Smooth muscle cell (in vitro differentiated cells): ENCODE measurements at regions not wholly inside any gene's neighbourhood (a gene's known extent, or its start where the extent isn't known, plus 50 kb on each side); places are given as distances from the start of the nearest gene placed in this dataset.
"Not testable (repeated sequence)": the region's sequence is repeated elsewhere in the genome, so short reads cannot be mapped to it uniquely, and the experiment has no call there.

Experiments used
- DNase-seq: peaks from one replicate; lab custom pipeline; 2025; ENCODE audit not compliant: unreplicated experiment; lab: John Stamatoyannopoulos, UW
- H2AFZ ChIP-seq: fragments of 200-600 bp; sonication (generic); 2 replicates; pipeline ENCODE4 v1.6.0; 2016; ENCODE audit warnings: antibody characterized with exemption, low read depth, mild to moderate bottlenecking
- H3F3A ChIP-seq: fragments of 200-600 bp; sonication (generic); 2 replicates; pipeline ENCODE4 v1.6.0; 2017; ENCODE audit warnings: antibody characterized with exemption, low read depth
- H3K27ac ChIP-seq: fragments of 200-600 bp; sonication (generic); 2 replicates; pipeline ENCODE4 v1.5.1; 2016; ENCODE audit warnings: low read depth, mild to moderate bottlenecking
- H3K27me3 ChIP-seq: fragments of 200-600 bp; sonication (generic); 2 replicates; pipeline ENCODE4 v1.6.1; 2016; ENCODE audit warnings: low read depth, mild to moderate bottlenecking
- H3K36me3 ChIP-seq: fragments of 200-600 bp; sonication (generic); 2 replicates; pipeline ENCODE4 v1.5.1; 2016; ENCODE audit warnings: low read depth
- H3K4me1 ChIP-seq: fragments of 200-600 bp; sonication (generic); 2 replicates; pipeline ENCODE4 v1.5.1; 2016; ENCODE audit warnings: low read depth
- H3K4me2 ChIP-seq: fragments of 200-600 bp; sonication (generic); 2 replicates; pipeline ENCODE4 v1.6.0; 2016; ENCODE audit warnings: mild to moderate bottlenecking
- H3K4me3 ChIP-seq: fragments of 200-600 bp; sonication (generic); 2 replicates; pipeline ENCODE4 v1.5.1; 2016; ENCODE audit warnings: mild to moderate bottlenecking
- H3K79me2 ChIP-seq: fragments of 200-600 bp; sonication (generic); 2 replicates; pipeline ENCODE4 v1.6.0; 2016; ENCODE audit warnings: low read depth, mild to moderate bottlenecking
- H3K9ac ChIP-seq: fragments of 200-600 bp; sonication (generic); 2 replicates; pipeline ENCODE4 v1.6.0; 2016; ENCODE audit warnings: low read depth
- H3K9me3 ChIP-seq: fragments of 200-600 bp; sonication (generic); replicated peaks from 2 replicates; pipeline ENCODE4 v1.5.1; 2016; ENCODE audit warnings: low read depth
- H4K20me1 ChIP-seq: fragments of 200-600 bp; sonication (generic); 2 replicates; pipeline ENCODE4 v1.6.0; 2016; ENCODE audit warnings: low read depth
- WGBS: methylation state at CpG from one replicate; pipeline ENCODE4 v1.1.7; 2016; ENCODE audit warnings: low lambda C conversion rate; 5-methylcytosine and 5-hydroxymethylcytosine counted together
- TF ChIP-seq, protein P1 (sequence below): fragments of 200-600 bp; sonication (generic); IDR thresholded peaks from 2 replicates; pipeline ENCODE4 v1.5.1; 2017; ENCODE audit warnings: borderline replicate concordance, mild to moderate bottlenecking, antibody characterized with exemption; ENCODE audit not compliant: insufficient read depth, poor library complexity, severe bottlenecking

DNA sequence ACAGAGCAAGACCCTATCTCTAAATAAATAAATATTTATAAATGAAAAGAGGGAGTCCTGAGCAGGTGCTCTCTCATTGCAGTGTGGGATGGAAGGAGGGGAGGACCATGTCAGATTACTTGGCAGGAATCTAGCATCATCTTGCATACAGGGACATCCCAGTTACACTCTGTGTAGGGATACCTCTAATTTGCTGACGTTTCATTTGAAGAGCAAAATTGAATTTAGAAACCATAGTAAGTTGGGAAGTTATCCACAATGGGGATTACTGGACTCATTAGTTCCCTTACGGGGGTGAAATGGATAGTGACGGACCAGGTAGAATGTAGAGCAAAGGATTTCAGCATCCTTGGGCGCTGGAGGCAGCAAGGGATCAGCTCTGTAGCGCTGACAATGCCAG is 52.1 kb downstream of the ARHGEF18 start:
- H3K36me3 ChIP-seq, result no peaks in the 10 kb centered on the region
- no peak for DNase-seq
- H3K27ac ChIP-seq, result no peak overlapping the region
- H3F3A ChIP-seq, result no peaks in the 10 kb centered on the region
- H4K20me1 ChIP-seq, result peaks cover 100% of the 10 kb centered on the region
- peaks cover 4% of the 10 kb centered on the region for H3K4me1 ChIP-seq
- no peak overlapping the region for H3K9ac ChIP-seq
- TF ChIP-seq, protein P1, sequence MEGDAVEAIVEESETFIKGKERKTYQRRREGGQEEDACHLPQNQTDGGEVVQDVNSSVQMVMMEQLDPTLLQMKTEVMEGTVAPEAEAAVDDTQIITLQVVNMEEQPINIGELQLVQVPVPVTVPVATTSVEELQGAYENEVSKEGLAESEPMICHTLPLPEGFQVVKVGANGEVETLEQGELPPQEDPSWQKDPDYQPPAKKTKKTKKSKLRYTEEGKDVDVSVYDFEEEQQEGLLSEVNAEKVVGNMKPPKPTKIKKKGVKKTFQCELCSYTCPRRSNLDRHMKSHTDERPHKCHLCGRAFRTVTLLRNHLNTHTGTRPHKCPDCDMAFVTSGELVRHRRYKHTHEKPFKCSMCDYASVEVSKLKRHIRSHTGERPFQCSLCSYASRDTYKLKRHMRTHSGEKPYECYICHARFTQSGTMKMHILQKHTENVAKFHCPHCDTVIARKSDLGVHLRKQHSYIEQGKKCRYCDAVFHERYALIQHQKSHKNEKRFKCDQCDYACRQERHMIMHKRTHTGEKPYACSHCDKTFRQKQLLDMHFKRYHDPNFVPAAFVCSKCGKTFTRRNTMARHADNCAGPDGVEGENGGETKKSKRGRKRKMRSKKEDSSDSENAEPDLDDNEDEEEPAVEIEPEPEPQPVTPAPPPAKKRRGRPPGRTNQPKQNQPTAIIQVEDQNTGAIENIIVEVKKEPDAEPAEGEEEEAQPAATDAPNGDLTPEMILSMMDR, result no peak
- 96% methylated on average over 5 of the region's 5 CpGs for whole genome bisulfite sequencing
- no peak overlapping the region for H3K4me3 ChIP-seq
- no peaks in the 10 kb centered on the region for H3K27me3 ChIP-seq
- peaks cover 79% of the 10 kb centered on the region for H3K79me2 ChIP-seq
- H3K4me2 ChIP-seq, result no peak overlapping the region
- no peaks in the 10 kb centered on the region for H3K9me3 ChIP-seq
- no peak overlapping the region for H2AFZ ChIP-seq

DNA sequence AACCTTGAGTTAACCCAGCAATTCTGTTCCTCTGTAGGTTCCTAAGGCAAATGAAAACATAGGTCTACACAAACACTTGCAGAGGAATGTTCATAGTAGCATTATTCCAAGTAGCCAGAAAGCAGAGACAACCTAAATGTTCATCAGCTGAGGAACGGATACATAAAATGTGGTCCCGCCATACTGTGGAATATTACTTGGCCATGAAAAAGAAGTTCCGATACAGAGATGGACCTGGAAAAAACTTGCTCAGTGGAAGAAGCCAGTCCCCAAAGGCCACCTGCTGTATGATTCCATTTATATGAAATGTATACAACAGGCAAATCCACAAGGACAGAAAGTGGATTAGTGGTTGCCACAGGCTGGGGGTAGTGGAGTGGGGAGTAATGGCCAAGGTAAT is 53.0 kb downstream of the ARHGEF18 start:
- no peaks in the 10 kb centered on the region for H3K4me1 ChIP-seq
- peaks cover 100% of the 10 kb centered on the region for H4K20me1 ChIP-seq
- H3K79me2 ChIP-seq, result peaks cover 79% of the 10 kb centered on the region
- no peak for DNase-seq
- H3F3A ChIP-seq, result no peaks in the 10 kb centered on the region
- no peak overlapping the region for H3K9ac ChIP-seq
- H3K27me3 ChIP-seq, result no peaks in the 10 kb centered on the region
- no peak overlapping the region for H3K27ac ChIP-seq
- no peak overlapping the region for H3K4me3 ChIP-seq
- H3K36me3 ChIP-seq, result no peaks in the 10 kb centered on the region
- no peak overlapping the region for H3K4me2 ChIP-seq
- TF ChIP-seq, protein P1, result no peak
- H3K9me3 ChIP-seq, result no peaks in the 10 kb centered on the region
- 100% methylated on average over 3 of the region's 3 CpGs for WGBS
- H2AFZ ChIP-seq, result no peak overlapping the region

DNA sequence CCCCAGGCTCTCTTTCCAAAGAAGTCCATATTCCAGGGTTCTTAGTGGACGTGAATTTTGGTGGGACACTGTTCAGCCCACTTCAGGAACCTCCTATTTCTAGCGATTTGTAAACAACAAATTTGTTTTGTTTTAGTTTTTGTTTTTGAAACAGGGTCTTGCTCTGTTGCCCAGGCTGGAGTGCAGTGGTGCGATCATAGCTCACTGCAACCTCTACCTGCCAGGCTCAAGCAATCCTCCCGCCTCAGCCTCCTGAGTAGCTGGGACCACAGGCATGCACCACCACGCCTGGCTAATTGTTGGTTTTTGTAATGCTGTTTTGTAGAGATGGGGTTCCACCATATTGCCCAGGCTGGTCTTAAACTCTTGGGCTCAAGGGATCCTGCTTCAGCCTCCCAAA is 56.7 kb downstream of the ARHGEF18 start:
- peaks cover 90% of the 10 kb centered on the region for H4K20me1 ChIP-seq
- not testable (repeated sequence) for H3K4me1 ChIP-seq, DNase-seq, H3K36me3 ChIP-seq, H3K4me3 ChIP-seq, H2AFZ ChIP-seq, H3K4me2 ChIP-seq, H3F3A ChIP-seq, H3K27me3 ChIP-seq, H3K9ac ChIP-seq, H3K27ac ChIP-seq, H3K9me3 ChIP-seq
- H3K79me2 ChIP-seq, result peaks cover 87% of the 10 kb centered on the region
- WGBS, result 99% methylated on average over 5 of the region's 5 CpGs

DNA sequence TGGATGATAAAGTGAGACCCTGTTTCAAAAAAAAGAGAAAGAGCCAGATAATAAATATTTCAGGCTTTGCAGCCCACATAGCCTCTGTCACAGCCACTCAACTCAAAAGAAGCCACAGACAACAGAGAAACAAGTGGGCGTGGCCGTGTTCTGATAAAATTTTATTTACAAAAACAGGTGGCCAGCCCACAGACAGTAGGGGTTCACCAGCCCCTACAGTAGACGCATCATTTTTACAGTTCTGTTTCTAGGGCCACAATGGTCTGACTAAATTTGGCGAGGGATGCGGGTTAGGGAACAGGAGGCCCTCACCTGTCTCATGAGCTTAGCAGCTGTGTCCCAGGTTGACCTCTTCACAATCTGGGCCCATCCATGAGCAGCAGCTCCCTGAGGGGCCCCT is 59.5 kb downstream of the ARHGEF18 start:
- peaks cover 88% of the 10 kb centered on the region for H4K20me1 ChIP-seq
- H3F3A ChIP-seq, result no peaks in the 10 kb centered on the region
- H3K9me3 ChIP-seq, result no peaks in the 10 kb centered on the region
- 97% methylated on average over 5 of the region's 5 CpGs for WGBS
- H3K4me1 ChIP-seq, result no peaks in the 10 kb centered on the region
- H3K9ac ChIP-seq, result no peak overlapping the region
- no peak overlapping the region for H2AFZ ChIP-seq
- TF ChIP-seq, protein P1, result no peak
- no peaks in the 10 kb centered on the region for H3K36me3 ChIP-seq
- H3K79me2 ChIP-seq, result peaks cover 79% of the 10 kb centered on the region
- DNase-seq, result no peak
- no peaks in the 10 kb centered on the region for H3K27me3 ChIP-seq
- no peak overlapping the region for H3K27ac ChIP-seq
- no peak overlapping the region for H3K4me3 ChIP-seq
- no peak overlapping the region for H3K4me2 ChIP-seq
